HG03095 (cell line): ENCODE measurements at regions not wholly inside any gene's neighbourhood (a gene's known extent, or its start where the extent isn't known, plus 50 kb on each side); places are given as distances from the start of the nearest gene placed in this dataset.
A peak's percentile ranks its signal among the peaks of the same experiment; 100 is the strongest.

ENCODE experiments used
- ATAC-seq: cut with Tn5 transposase; IDR thresholded peaks from one replicate; pipeline ENCODE4 v1.9.1; 2021; ENCODE audit warnings: moderate library complexity; ENCODE audit not compliant: unreplicated experiment

- ATAC-seq: no peak
Measured at GRCh38 chr7:46237466-46237865, 316.4 kb upstream of the IGFBP3 start.

- peak; percentile 66 for ATAC-seq
Measured at GRCh38 chr7:46233585-46234329, 312.7 kb upstream of the IGFBP3 start.

GRCh38 chr7:46230990-46231305, 309.9 kb upstream of the IGFBP3 start:
- no peak for ATAC-seq

- no peak for ATAC-seq
Measured at GRCh38 chr7:46230298-46230989, 309.4 kb upstream of the IGFBP3 start.

- ATAC-seq: no peak
Measured at GRCh38 chr7:46229409-46229808, 308.3 kb upstream of the IGFBP3 start.

- no peak for ATAC-seq
Measured at GRCh38 chr7:46226860-46227259, 305.8 kb upstream of the IGFBP3 start.

GRCh38 chr7:46224363-46224762, 303.3 kb upstream of the IGFBP3 start:
- no peak for ATAC-seq

GRCh38 chr7:46220066-46220630, 299.1 kb upstream of the IGFBP3 start:
- no peak for ATAC-seq

GRCh38 chr7:46218461-46219200, 297.6 kb upstream of the IGFBP3 start:
- no peak for ATAC-seq

- no peak for ATAC-seq
Measured at GRCh38 chr7:46215987-46216567, 295.0 kb upstream of the IGFBP3 start.

- ATAC-seq: no peak
Measured at GRCh38 chr7:46214526-46214925, 293.5 kb upstream of the IGFBP3 start.

GRCh38 chr7:46213154-46213537, 292.1 kb upstream of the IGFBP3 start:
- ATAC-seq: no peak

GRCh38 chr7:46212425-46213153, 291.5 kb upstream of the IGFBP3 start:
- no peak for ATAC-seq

- ATAC-seq: no peak
Measured at GRCh38 chr7:46210467-46210866, 289.4 kb upstream of the IGFBP3 start.

GRCh38 chr7:46209611-46210388, 288.7 kb upstream of the IGFBP3 start:
- no peak for ATAC-seq

- no peak for ATAC-seq
Measured at GRCh38 chr7:46208635-46209525, 287.8 kb upstream of the IGFBP3 start.

- ATAC-seq: no peak
Measured at GRCh38 chr7:46207931-46208634, 287.0 kb upstream of the IGFBP3 start.

GRCh38 chr7:46206476-46207060, 285.5 kb upstream of the IGFBP3 start:
- ATAC-seq: no peak
